GM12878 (cell line): ENCODE measurements at regions not wholly inside any gene's neighbourhood (a gene's known extent, or its start where the extent isn't known, plus 50 kb on each side); places are given as distances from the start of the nearest gene placed in this dataset.

Source experiments
- ATAC-seq: fragments of 200-7000 bp; cut with Tn5 transposase; 3 replicates; pipeline ENCODE4 v1.9.1; 2020; ENCODE audit warnings: mild to moderate bottlenecking, moderate library complexity
- BruUV-seq: library from RNA; stranded (reverse); fragments of 400-500 nt; replicated peaks from 2 replicates; lab custom pipeline; 2021; lab: Mats Ljungman, UMichigan
- CTCF ChIA-PET: fragments of 300-600 bp; sonication (Branson Sonifier 250); formaldehyde crosslinking; extraction: SDS; loops from one replicate; lab custom pipeline; 2021; ENCODE audit warnings: inconsistent platforms; lab: Yijun Ruan, JAX
- POLR2A ChIA-PET: fragments of 350-600 bp; formaldehyde crosslinking; extraction: SDS; loops from one replicate; lab custom pipeline; 2021; ENCODE audit warnings: inconsistent platforms; lab: Charles Lee
- RAD21 ChIA-PET: fragments of 300-600 bp; sonication (Branson Sonifier 250); formaldehyde crosslinking; loops from one replicate; lab custom pipeline; 2023; ENCODE audit warnings: antibody characterized with exemption; ENCODE audit not compliant: unreplicated experiment; lab: Charles Lee
- SMC1A ChIA-PET: fragments of 300-600 bp; sonication (Branson Sonifier 250); formaldehyde crosslinking; loops from one replicate; lab custom pipeline; 2023; ENCODE audit not compliant: unreplicated experiment, uncharacterized antibody; lab: Charles Lee
- DNase-seq: peaks from one replicate; pipeline ENCODE4 v3.0.0-alpha.2; 2011; ENCODE audit warnings: low read depth, low spot score
- FAIRE-seq: peaks from 3 replicates; lab custom pipeline; 2011; peaks lifted over from hg19 to GRCh38; lab: Jason Lieb, UNC
- H2AFZ ChIP-seq: 2 replicates; pipeline ENCODE4 v1.6.0; 2011; ENCODE audit warnings: low read depth, low read length, control low read depth; ENCODE audit not compliant: control insufficient read depth
- H3K27ac ChIP-seq: 2 replicates; pipeline ENCODE4 v1.5.1; 2011; ENCODE audit warnings: control low read depth; ENCODE audit not compliant: control insufficient read depth, insufficient read depth
- H3K27me3 ChIP-seq, 2 experiments: replicated peaks in 1 of 2; 2 replicates each; pipeline versions ENCODE4 v1.6.0 to v1.6.1; 2011; ENCODE audit warnings: low read length in 1 of 2; ENCODE audit not compliant: control insufficient read depth in 2 of 2, insufficient read depth in 2 of 2
- H3K36me3 ChIP-seq, 2 experiments: 2 replicates each; pipeline ENCODE4 v1.5.1; 2011; ENCODE audit warnings: low read length in 1 of 2; ENCODE audit not compliant: control insufficient read depth in 2 of 2, insufficient read depth in 2 of 2
- H3K4me1 ChIP-seq: 2 replicates; pipeline ENCODE4 v1.6.1; 2011; ENCODE audit warnings: mild to moderate bottlenecking, low read length, moderate library complexity, mixed read lengths; ENCODE audit not compliant: control insufficient read depth, insufficient read depth
- H3K4me2 ChIP-seq: 2 replicates; pipeline ENCODE4 v1.6.0; 2011; ENCODE audit warnings: control low read depth; ENCODE audit not compliant: control insufficient read depth, insufficient read depth
- H3K4me3 ChIP-seq: fragments of 200-600 bp; sonication (generic); 2 replicates; pipeline ENCODE4 v1.5.1; 2016
- H3K79me2 ChIP-seq: 2 replicates; pipeline ENCODE4 v1.6.0; 2011; ENCODE audit warnings: low read length; ENCODE audit not compliant: control insufficient read depth, insufficient read depth
- H3K9ac ChIP-seq: 2 replicates; pipeline ENCODE4 v1.8.0; 2011; ENCODE audit warnings: low read length, control low read depth, mixed read lengths; ENCODE audit not compliant: control insufficient read depth, insufficient read depth
- H3K9me3 ChIP-seq: replicated peaks from 3 replicates; pipeline ENCODE4 v1.5.1; 2011; ENCODE audit warnings: mild to moderate bottlenecking, low read length; ENCODE audit not compliant: control insufficient read depth, insufficient read depth
- H4K20me1 ChIP-seq: 2 replicates; pipeline ENCODE4 v1.6.0; 2011; ENCODE audit not compliant: control insufficient read depth, insufficient read depth
- ATF7 ChIP-seq: fragments of 450-650 bp; IDR thresholded peaks from 2 replicates; pipeline ENCODE4 v1.6.1; 2016; ENCODE audit warnings: low read depth, mild to moderate bottlenecking
- CREB1 ChIP-seq: IDR thresholded peaks from 2 replicates; pipeline ENCODE4 v1.6.1; 2012; ENCODE audit warnings: low read depth, mild to moderate bottlenecking, inconsistent platforms
- EP300 ChIP-seq, 2 experiments: fragments of 150-350 bp in 1 of 2; IDR thresholded peaks; 2 replicates each; pipeline ENCODE4 v1.6.1; 2011 to 2012; ENCODE audit warnings: low read depth in 2 of 2, low read length in 2 of 2, borderline replicate concordance in 1 of 2, improper control_type of control experiment in 1 of 2, inconsistent platforms in 1 of 2; ENCODE audit not compliant: control insufficient read depth in 1 of 2
- ESRRA ChIP-seq: IDR thresholded peaks from 2 replicates; pipeline ENCODE4 v1.6.1; 2012; ENCODE audit warnings: mild to moderate bottlenecking, low read length, improper control_type of control experiment
- FOS ChIP-seq: IDR thresholded peaks from 3 replicates; pipeline ENCODE4 v1.6.1; 2011; ENCODE audit warnings: borderline replicate concordance; ENCODE audit not compliant: insufficient read length; ENCODE audit errors: extremely low read depth
- GABPA ChIP-seq: IDR thresholded peaks from 2 replicates; pipeline ENCODE4 v1.6.1; 2014; ENCODE audit warnings: antibody characterized with exemption, low read depth, mild to moderate bottlenecking, inconsistent platforms
- HCFC1 ChIP-seq: fragments of 150-350 bp; IDR thresholded peaks from 2 replicates; pipeline ENCODE4 v1.6.1; 2014; ENCODE audit warnings: low read length
- IKZF2 ChIP-seq, 2 experiments: fragments of 450-650 bp; IDR thresholded peaks; 2 replicates each; pipeline ENCODE4 v1.6.1; 2017; ENCODE audit warnings: mild to moderate bottlenecking in 2 of 2, moderate library complexity in 2 of 2
- KAT2A ChIP-seq: conservative IDR thresholded peaks from 2 replicates; pipeline ENCODE4 v1.6.1; 2011; ENCODE audit warnings: low read depth, low read length; ENCODE audit not compliant: control insufficient read depth
- MTA3 ChIP-seq: IDR thresholded peaks from 2 replicates; pipeline ENCODE4 v1.6.1; 2012; ENCODE audit warnings: low read length, inconsistent platforms, borderline replicate concordance
- MXI1 ChIP-seq: fragments of 150-350 bp; IDR thresholded peaks from 2 replicates; pipeline ENCODE4 v1.6.1; 2011; ENCODE audit warnings: low read depth, mild to moderate bottlenecking, inconsistent platforms, low read length, improper control_type of control experiment
- PML ChIP-seq: IDR thresholded peaks from 2 replicates; pipeline ENCODE4 v1.6.1; 2012; ENCODE audit warnings: low read length, inconsistent platforms
- TARDBP ChIP-seq: IDR thresholded peaks from 2 replicates; pipeline ENCODE4 v1.6.1; 2016; ENCODE audit warnings: borderline replicate concordance
- WRNIP1 ChIP-seq: IDR thresholded peaks from 2 replicates; pipeline ENCODE4 v1.6.1; 2011; ENCODE audit warnings: low read depth, low read length, improper control_type of control experiment, borderline replicate concordance
- ZNF622 ChIP-seq: fragments of 450-650 bp; IDR thresholded peaks from 2 replicates; pipeline ENCODE4 v1.6.1; 2017; ENCODE audit warnings: mild to moderate bottlenecking, inconsistent platforms
- WGBS: methylation state at CpG from one replicate; pipeline ENCODE4 v1.1.6; 2016; ENCODE audit warnings: low lambda C conversion rate; ENCODE audit not compliant: insufficient replicate concordance, insufficient coverage; ENCODE audit errors: missing lambda C conversion rate; 5-methylcytosine and 5-hydroxymethylcytosine counted together
- in situ Hi-C: fragments of 300-500 bp; cut with MboI; formaldehyde crosslinking; loops from 9 replicates; pipeline ENCODE4 v1.14.3; 2018; ENCODE audit warnings: mixed read lengths
- intact Hi-C: fragments of 100-400 bp; cut with micrococcal nuclease; formaldehyde crosslinking; loops from one replicate; pipeline ENCODE4 v1.14.2; 2022; ENCODE audit not compliant: unreplicated experiment
- TF ChIP-seq, protein P1 (sequence below): IDR thresholded peaks from 2 replicates; pipeline ENCODE4 v1.6.1; 2011; ENCODE audit warnings: borderline replicate concordance, low read depth, mild to moderate bottlenecking, moderate library complexity, low read length; ENCODE audit not compliant: insufficient read depth, poor library complexity, severe bottlenecking
- TF ChIP-seq, protein P2 (sequence below): fragments of 450-650 bp; formaldehyde crosslinking; IDR thresholded peaks from 2 replicates; pipeline ENCODE4 v1.4.0; 2022; ENCODE audit warnings: mild to moderate bottlenecking, moderate library complexity
- TF ChIP-seq, protein P3 (sequence below): fragments of 450-650 bp; IDR thresholded peaks from 2 replicates; pipeline ENCODE4 v1.6.1; 2017; ENCODE audit warnings: mild to moderate bottlenecking

DNA sequence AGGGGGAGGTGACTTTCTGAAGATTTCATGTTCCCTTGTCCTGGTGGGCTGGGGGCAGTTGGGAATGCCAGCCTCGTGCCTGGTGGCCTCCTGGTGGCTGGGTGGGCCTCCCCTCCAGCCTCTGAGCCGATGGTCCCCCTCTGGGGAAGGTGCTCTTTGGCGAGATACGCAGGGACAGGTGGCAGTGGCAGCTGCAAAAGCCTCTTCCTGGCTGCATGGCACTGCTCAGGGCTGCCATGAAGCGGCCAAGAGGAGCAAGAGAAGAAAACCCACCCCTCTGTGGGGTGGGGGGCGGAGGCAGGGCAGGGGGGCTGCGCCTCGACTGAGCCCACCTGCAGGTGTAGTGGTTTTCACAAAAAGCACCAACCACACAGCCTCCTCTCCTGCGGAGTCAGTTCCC is 61.8 kb upstream of the PHF21B start:
- ChIA-PET CTCF (no interaction called here), POLR2A (no interaction called here), SMC1A (no interaction called here), RAD21 (no interaction called here)
- Histone ChIP-seq H3K9ac (no peak overlapping the region), H3K9me3 (no peaks in the 10 kb centered on the region; the same call in 2 of the 3 replicates), H3K4me2 (no peak overlapping the region), H3K4me3 (no peak overlapping the region), H3K27me3 (peaks cover 0 to 4% of the 10 kb centered on the region in 2 experiments; a peak in 1 of 4 replicates), H3K79me2 (no peaks in the 10 kb centered on the region), H3K4me1 (no peaks in the 10 kb centered on the region), H4K20me1 (no peaks in the 10 kb centered on the region), H3K27ac (no peak overlapping the region), H3K36me3 (no peaks in the 10 kb centered on the region), H2AFZ (no peak overlapping the region)
- in situ Hi-C loops = no loop called here
- intact Hi-C loops = no loop called here
- no peak for ATAC-seq
- 36% methylated on average over 7 of the region's 9 CpGs for WGBS
- no TSS peak for BruUV-seq
- no peak for FAIRE-seq
- TF ChIP-seq, protein P1, sequence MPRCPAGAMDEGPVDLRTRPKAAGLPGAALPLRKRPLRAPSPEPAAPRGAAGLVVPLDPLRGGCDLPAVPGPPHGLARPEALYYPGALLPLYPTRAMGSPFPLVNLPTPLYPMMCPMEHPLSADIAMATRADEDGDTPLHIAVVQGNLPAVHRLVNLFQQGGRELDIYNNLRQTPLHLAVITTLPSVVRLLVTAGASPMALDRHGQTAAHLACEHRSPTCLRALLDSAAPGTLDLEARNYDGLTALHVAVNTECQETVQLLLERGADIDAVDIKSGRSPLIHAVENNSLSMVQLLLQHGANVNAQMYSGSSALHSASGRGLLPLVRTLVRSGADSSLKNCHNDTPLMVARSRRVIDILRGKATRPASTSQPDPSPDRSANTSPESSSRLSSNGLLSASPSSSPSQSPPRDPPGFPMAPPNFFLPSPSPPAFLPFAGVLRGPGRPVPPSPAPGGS = no peak
- TF ChIP-seq WRNIP1 = no peak
- TF ChIP-seq HCFC1 = no peak
- no peak for TF ChIP-seq GABPA
- TF ChIP-seq KAT2A = no peak
- no peak for TF ChIP-seq EP300 (IDR thresholded peaks at IDR 0.05; ENCODE audit: borderline replicate concordance in 1 of 2, control insufficient read depth in 1 of 2, low read depth in 2 of 2, low read length in 2 of 2)
- no peak for TF ChIP-seq TARDBP
- TF ChIP-seq MTA3 = no peak
- TF ChIP-seq PML = no peak
- TF ChIP-seq ZNF622 = no peak
- TF ChIP-seq, protein P2, sequence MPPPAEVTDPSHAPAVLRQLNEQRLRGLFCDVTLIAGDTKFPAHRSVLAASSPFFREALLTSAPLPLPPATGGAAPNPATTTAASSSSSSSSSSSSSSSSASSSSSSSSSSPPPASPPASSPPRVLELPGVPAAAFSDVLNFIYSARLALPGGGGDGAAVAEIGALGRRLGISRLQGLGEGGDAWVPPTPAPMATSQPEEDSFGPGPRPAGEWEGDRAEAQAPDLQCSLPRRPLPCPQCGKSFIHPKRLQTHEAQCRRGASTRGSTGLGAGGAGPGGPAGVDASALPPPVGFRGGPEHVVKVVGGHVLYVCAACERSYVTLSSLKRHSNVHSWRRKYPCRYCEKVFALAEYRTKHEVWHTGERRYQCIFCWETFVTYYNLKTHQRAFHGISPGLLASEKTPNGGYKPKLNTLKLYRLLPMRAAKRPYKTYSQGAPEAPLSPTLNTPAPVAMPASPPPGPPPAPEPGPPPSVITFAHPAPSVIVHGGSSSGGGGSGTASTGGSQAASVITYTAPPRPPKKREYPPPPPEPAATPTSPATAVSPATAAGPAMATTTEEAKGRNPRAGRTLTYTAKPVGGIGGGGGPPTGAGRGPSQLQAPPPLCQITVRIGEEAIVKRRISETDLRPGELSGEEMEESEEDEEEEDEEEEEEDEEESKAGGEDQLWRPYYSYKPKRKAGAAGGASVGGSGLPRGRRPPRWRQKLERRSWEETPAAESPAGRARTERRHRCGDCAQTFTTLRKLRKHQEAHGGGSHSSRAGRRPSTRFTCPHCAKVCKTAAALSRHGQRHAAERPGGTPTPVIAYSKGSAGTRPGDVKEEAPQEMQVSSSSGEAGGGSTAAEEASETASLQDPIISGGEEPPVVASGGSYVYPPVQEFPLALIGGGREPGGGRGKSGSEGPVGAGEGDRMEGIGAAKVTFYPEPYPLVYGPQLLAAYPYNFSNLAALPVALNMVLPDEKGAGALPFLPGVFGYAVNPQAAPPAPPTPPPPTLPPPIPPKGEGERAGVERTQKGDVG (CRISPR knock-in tag) = no peak
- TF ChIP-seq, protein P3, sequence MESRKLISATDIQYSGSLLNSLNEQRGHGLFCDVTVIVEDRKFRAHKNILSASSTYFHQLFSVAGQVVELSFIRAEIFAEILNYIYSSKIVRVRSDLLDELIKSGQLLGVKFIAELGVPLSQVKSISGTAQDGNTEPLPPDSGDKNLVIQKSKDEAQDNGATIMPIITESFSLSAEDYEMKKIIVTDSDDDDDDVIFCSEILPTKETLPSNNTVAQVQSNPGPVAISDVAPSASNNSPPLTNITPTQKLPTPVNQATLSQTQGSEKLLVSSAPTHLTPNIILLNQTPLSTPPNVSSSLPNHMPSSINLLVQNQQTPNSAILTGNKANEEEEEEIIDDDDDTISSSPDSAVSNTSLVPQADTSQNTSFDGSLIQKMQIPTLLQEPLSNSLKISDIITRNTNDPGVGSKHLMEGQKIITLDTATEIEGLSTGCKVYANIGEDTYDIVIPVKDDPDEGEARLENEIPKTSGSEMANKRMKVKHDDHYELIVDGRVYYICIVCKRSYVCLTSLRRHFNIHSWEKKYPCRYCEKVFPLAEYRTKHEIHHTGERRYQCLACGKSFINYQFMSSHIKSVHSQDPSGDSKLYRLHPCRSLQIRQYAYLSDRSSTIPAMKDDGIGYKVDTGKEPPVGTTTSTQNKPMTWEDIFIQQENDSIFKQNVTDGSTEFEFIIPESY = no peak
- no peak for TF ChIP-seq FOS
- no peak for TF ChIP-seq IKZF2 (IDR thresholded peaks at IDR 0.05)
- TF ChIP-seq MXI1 = no peak
- TF ChIP-seq ESRRA = no peak
- no peak for TF ChIP-seq CREB1
- TF ChIP-seq ATF7 = no peak
- no peak for DNase-seq
